Upper lobe of right lung (tissue), 1 donor: ENCODE measurements at regions not wholly inside any gene's neighbourhood (a gene's known extent, or its start where the extent isn't known, plus 50 kb on each side); places are given as distances from the start of the nearest gene placed in this dataset.
A peak's percentile ranks its signal among the peaks of the same experiment; 100 is the strongest.

Experiments used
- ATAC-seq: fragments of 200-7000 bp; cut with Tn5 transposase; one replicate; pipeline ENCODE4 v1.9.1; 2020; ENCODE audit warnings: mild to moderate bottlenecking, moderate library complexity
- DNase-seq: peaks from one replicate; pipeline ENCODE4 v3.0.0-alpha.2; 2020
- H3K27ac ChIP-seq: fragments of 200-600 bp; one replicate; pipeline ENCODE4 v1.8.0; 2022
- H3K27me3 ChIP-seq: fragments of 200-600 bp; one replicate; pipeline ENCODE4 v1.8.0; 2022; ENCODE audit warnings: mild to moderate bottlenecking
- H3K36me3 ChIP-seq: fragments of 200-600 bp; one replicate; pipeline ENCODE4 v1.8.0; 2022
- H3K4me1 ChIP-seq: fragments of 200-600 bp; one replicate; pipeline ENCODE4 v1.8.0; 2022
- H3K4me3 ChIP-seq: fragments of 200-600 bp; one replicate; pipeline ENCODE4 v1.8.0; 2022; ENCODE audit warnings: mild to moderate bottlenecking
- H3K9me3 ChIP-seq: fragments of 200-600 bp; one replicate; pipeline ENCODE4 v1.8.0; 2022
- CTCF ChIP-seq: fragments of 200-600 bp; IDR thresholded peaks from one replicate; pipeline ENCODE4 v1.8.0; 2022; ENCODE audit warnings: antibody characterized with exemption
- intact Hi-C: fragments of 100-400 bp; cut with DNase I; formaldehyde crosslinking; loops from one replicate; pipeline ENCODE4 v1.11.0; 2022
- donor health status: DM: no; HTN: yes; CAD: no; lungs with severe emphysema.

- H3K4me3 ChIP-seq = peak overlapping the region; percentile 28
- intact Hi-C loops = no loop called here
- no peaks in the 10 kb centered on the region for H3K4me1 ChIP-seq
- H3K27ac ChIP-seq = no peak overlapping the region
- H3K9me3 ChIP-seq = no peaks in the 10 kb centered on the region
- DNase-seq (no peak), ATAC-seq (no peak)
- TF ChIP-seq CTCF = no peak
- H3K36me3 ChIP-seq = no peaks in the 10 kb centered on the region
- H3K27me3 ChIP-seq = peaks cover 5% of the 10 kb centered on the region
These were observed 127.6 kb downstream of the SOX2 start for GRCh38 chr3:181839039-181839915.

GRCh38 chr3:181839916-181840297, 128.2 kb downstream of the SOX2 start:
- Histone ChIP-seq H3K4me1 (no peaks in the 10 kb centered on the region), H3K27ac (no peak overlapping the region), H3K36me3 (no peaks in the 10 kb centered on the region), H3K9me3 (no peaks in the 10 kb centered on the region), H3K4me3 (peak overlapping the region; percentile 28), H3K27me3 (peaks cover 5% of the 10 kb centered on the region)
- DNase-seq (no peak), ATAC-seq (no peak)
- intact Hi-C loops = no loop called here
- no peak for TF ChIP-seq CTCF

- no peak for TF ChIP-seq CTCF
- ATAC-seq = no peak
- intact Hi-C loops = no loop called here
- H3K4me1 ChIP-seq = no peaks in the 10 kb centered on the region
- no peaks in the 10 kb centered on the region for H3K36me3 ChIP-seq
- no peak overlapping the region for H3K27ac ChIP-seq
- no peaks in the 10 kb centered on the region for H3K9me3 ChIP-seq
- peaks cover 5% of the 10 kb centered on the region for H3K27me3 ChIP-seq
- H3K4me3 ChIP-seq = no peak overlapping the region
- no peak for DNase-seq
These were observed 132.5 kb downstream of the SOX2 start for GRCh38 chr3:181844211-181844610.

- H3K27ac ChIP-seq = no peak overlapping the region
- no peaks in the 10 kb centered on the region for H3K27me3 ChIP-seq
- no peaks in the 10 kb centered on the region for H3K4me1 ChIP-seq
- no peak overlapping the region for H3K4me3 ChIP-seq
- intact Hi-C loops = no loop called here
- DNase-seq = no peak
- ATAC-seq = no peak
- H3K9me3 ChIP-seq = no peaks in the 10 kb centered on the region
- no peaks in the 10 kb centered on the region for H3K36me3 ChIP-seq
- TF ChIP-seq CTCF = no peak
These were observed 135.6 kb downstream of the SOX2 start for GRCh38 chr3:181847276-181847675.

- DNase-seq (no peak), ATAC-seq (peak; percentile 86)
- no peaks in the 10 kb centered on the region for H3K9me3 ChIP-seq
- intact Hi-C loops = no loop called here
- H3K27me3 ChIP-seq = no peaks in the 10 kb centered on the region
- H3K36me3 ChIP-seq = no peaks in the 10 kb centered on the region
- no peak overlapping the region for H3K27ac ChIP-seq
- H3K4me3 ChIP-seq = no peak overlapping the region
- no peaks in the 10 kb centered on the region for H3K4me1 ChIP-seq
- no peak for TF ChIP-seq CTCF
These were observed 139.3 kb downstream of the SOX2 start for GRCh38 chr3:181851063-181851462.
